K562 (cell line): ENCODE measurements at regions not wholly inside any gene's neighbourhood (a gene's known extent, or its start where the extent isn't known, plus 50 kb on each side); places are given as distances from the start of the nearest gene placed in this dataset.

Experiments used
- ATAC-seq: fragments of 200-7000 bp; cut with Tn5 transposase; 3 replicates; pipeline ENCODE4 v1.9.1; 2020; ENCODE audit warnings: moderate library complexity
- BruUV-seq: library from RNA; stranded (reverse); fragments of 400-500 nt; replicated peaks from 2 replicates; lab custom pipeline; 2021; lab: Mats Ljungman, UMichigan
- CTCF ChIA-PET: fragments of 300-600 bp; formaldehyde crosslinking; extraction: SDS; loops from one replicate; lab custom pipeline; 2021; ENCODE audit warnings: low intra/inter-chr PET ratio; lab: Yijun Ruan, JAX
- POLR2A ChIA-PET: fragments of 300-600, 350-650 bp; sonication (Branson Sonifier 250); formaldehyde crosslinking; extraction: SDS; loops from one replicate; lab custom pipeline; 2021; ENCODE audit warnings: antibody characterized with exemption, inconsistent platforms; lab: Yijun Ruan, JAX
- DNase-seq, 4 experiments: peaks; one replicate each; pipeline versions ENCODE4 v3.0.0 to v3.0.0-alpha.2; 2011 to 2018; ENCODE audit warnings: low spot score in 3 of 4, mixed read lengths in 3 of 4; ENCODE audit errors: extremely low read depth in 1 of 4
- FAIRE-seq: peaks from 2 replicates; lab custom pipeline; 2011; peaks lifted over from hg19 to GRCh38; lab: Jason Lieb, UNC
- H2AFZ ChIP-seq: 2 replicates; pipeline ENCODE4 v1.6.0; 2011; ENCODE audit warnings: low read depth, low read length, control low read depth, inconsistent platforms
- H3K27ac ChIP-seq: fragments of 200-600 bp; 3 replicates; pipeline ENCODE4 v1.8.0; 2011; ENCODE audit warnings: low read depth, mild to moderate bottlenecking, control low read depth, inconsistent platforms, low read length, moderate library complexity, mixed read lengths; ENCODE audit errors: extremely low read depth
- H3K27me3 ChIP-seq, 2 experiments: fragments of 300-600 bp in 1 of 2; 2 replicates in 1 of 2; 3 replicates in 1 of 2; pipeline versions ENCODE4 v1.6.0 to v1.8.0; 2011; ENCODE audit warnings: inconsistent platforms in 2 of 2, low read length in 2 of 2, mild to moderate bottlenecking in 1 of 2, mixed read lengths in 1 of 2, moderate library complexity in 1 of 2; ENCODE audit not compliant: control insufficient read depth in 2 of 2, insufficient read depth in 2 of 2
- H3K36me3 ChIP-seq: fragments of 300-600 bp; 3 replicates; pipeline ENCODE4 v1.8.0; 2011; ENCODE audit warnings: mild to moderate bottlenecking, low read length, inconsistent platforms; ENCODE audit not compliant: control insufficient read depth, insufficient read depth
- H3K4me1 ChIP-seq, 2 experiments: fragments of 200-600 bp in 1 of 2; replicated peaks in 1 of 2; 2 replicates in 1 of 2; 3 replicates in 1 of 2; pipeline versions ENCODE4 v1.5.1 to v1.8.0; 2011; ENCODE audit warnings: inconsistent platforms in 2 of 2, low read length in 2 of 2, mild to moderate bottlenecking in 1 of 2, mixed read lengths in 1 of 2, moderate library complexity in 1 of 2; ENCODE audit not compliant: control insufficient read depth in 2 of 2, insufficient read depth in 2 of 2
- H3K4me2 ChIP-seq: 2 replicates; pipeline ENCODE4 v1.6.1; 2011; ENCODE audit warnings: low read length, control low read depth, inconsistent platforms, mixed read lengths; ENCODE audit not compliant: insufficient read depth
- H3K4me3 ChIP-seq: fragments of 200-600 bp; sonication (generic), shearing (Covaris generic); 2 replicates; pipeline ENCODE4 v1.5.1; 2016; ENCODE audit warnings: control low read depth, inconsistent platforms
- H3K79me2 ChIP-seq: fragments of 200-600 bp; 3 replicates; pipeline ENCODE4 v1.8.0; 2011; ENCODE audit warnings: low read length, inconsistent platforms; ENCODE audit not compliant: control insufficient read depth, insufficient read depth
- H3K9ac ChIP-seq, 2 experiments: 2 replicates each; pipeline versions ENCODE4 v1.6.0 to v1.6.1; 2011; ENCODE audit warnings: low read depth in 2 of 2, low read length in 2 of 2, control low read depth in 1 of 2, inconsistent platforms in 1 of 2, mild to moderate bottlenecking in 1 of 2, mixed read lengths in 1 of 2; ENCODE audit not compliant: insufficient read depth in 1 of 2
- H3K9me1 ChIP-seq: one replicate; pipeline ENCODE4 v1.6.0; 2011; ENCODE audit warnings: inconsistent platforms, mild to moderate bottlenecking, low read length, moderate library complexity; ENCODE audit not compliant: control insufficient read depth, insufficient read depth
- H3K9me3 ChIP-seq: replicated peaks from 2 replicates; pipeline ENCODE4 v1.5.1; 2011; ENCODE audit warnings: low read depth, low read length, inconsistent platforms; ENCODE audit not compliant: control insufficient read depth, insufficient read depth
- H4K20me1 ChIP-seq: replicated peaks from 2 replicates; pipeline ENCODE4 v1.6.1; 2011; ENCODE audit warnings: low read length, inconsistent platforms, mixed read lengths; ENCODE audit not compliant: control insufficient read depth, insufficient read depth
- C11orf30 ChIP-seq: fragments of 450-650 bp; IDR thresholded peaks from 2 replicates; pipeline ENCODE4 v1.6.1; 2016; ENCODE audit warnings: low read depth, mild to moderate bottlenecking
- STAT6 ChIP-seq: sonication (generic); formaldehyde crosslinking; IDR thresholded peaks from 2 replicates; pipeline ENCODE4 v1.8.1; 2023; ENCODE audit warnings: mild to moderate bottlenecking, missing genetic modification reagents
- ZFP1 ChIP-seq: fragments of 450-650 bp; formaldehyde crosslinking; IDR thresholded peaks from 2 replicates; pipeline ENCODE4 v1.4.0; 2020; ENCODE audit warnings: mild to moderate bottlenecking, mixed read lengths
- ZNF316 ChIP-seq: fragments of 450-650 bp; IDR thresholded peaks from 2 replicates; pipeline ENCODE4 v1.6.1; 2016
- WGBS: fragments of 100-300 bp; shearing (Covaris generic); methylation state at CpG from one replicate; pipeline ENCODE4 v1.1.6; 2016; ENCODE audit warnings: low coverage, mixed read lengths; ENCODE audit not compliant: insufficient coverage; ENCODE audit errors: missing lambda C conversion rate; 5-methylcytosine and 5-hydroxymethylcytosine counted together
- in situ Hi-C: fragments of 300-500 bp; cut with MboI; formaldehyde crosslinking; loops from 4 replicates; pipeline ENCODE4 v1.15.0; 2018; ENCODE audit warnings: inconsistent platforms, mixed read lengths
- intact Hi-C: fragments of 100-400 bp; cut with micrococcal nuclease; formaldehyde crosslinking; loops from 2 replicates; pipeline ENCODE4 v1.14.2; 2022
- TF ChIP-seq, protein P1 (sequence below): IDR thresholded peaks from 3 replicates; pipeline ENCODE4 v1.6.1; 2011; ENCODE audit warnings: borderline replicate concordance, mild to moderate bottlenecking, moderate library complexity; ENCODE audit not compliant: insufficient read length; ENCODE audit errors: extremely low read depth
- TF ChIP-seq, protein P2 (sequence below): fragments of 450-650 bp; conservative IDR thresholded peaks from 2 replicates; pipeline ENCODE4 v1.6.1; 2016; ENCODE audit warnings: missing genetic modification characterization, low read depth, mild to moderate bottlenecking, missing compliant biosample characterization, moderate library complexity

GRCh38 chr3:45297331-45297730, 71.2 kb upstream of the TMEM158 start (continued):
- TF ChIP-seq, protein P1, sequence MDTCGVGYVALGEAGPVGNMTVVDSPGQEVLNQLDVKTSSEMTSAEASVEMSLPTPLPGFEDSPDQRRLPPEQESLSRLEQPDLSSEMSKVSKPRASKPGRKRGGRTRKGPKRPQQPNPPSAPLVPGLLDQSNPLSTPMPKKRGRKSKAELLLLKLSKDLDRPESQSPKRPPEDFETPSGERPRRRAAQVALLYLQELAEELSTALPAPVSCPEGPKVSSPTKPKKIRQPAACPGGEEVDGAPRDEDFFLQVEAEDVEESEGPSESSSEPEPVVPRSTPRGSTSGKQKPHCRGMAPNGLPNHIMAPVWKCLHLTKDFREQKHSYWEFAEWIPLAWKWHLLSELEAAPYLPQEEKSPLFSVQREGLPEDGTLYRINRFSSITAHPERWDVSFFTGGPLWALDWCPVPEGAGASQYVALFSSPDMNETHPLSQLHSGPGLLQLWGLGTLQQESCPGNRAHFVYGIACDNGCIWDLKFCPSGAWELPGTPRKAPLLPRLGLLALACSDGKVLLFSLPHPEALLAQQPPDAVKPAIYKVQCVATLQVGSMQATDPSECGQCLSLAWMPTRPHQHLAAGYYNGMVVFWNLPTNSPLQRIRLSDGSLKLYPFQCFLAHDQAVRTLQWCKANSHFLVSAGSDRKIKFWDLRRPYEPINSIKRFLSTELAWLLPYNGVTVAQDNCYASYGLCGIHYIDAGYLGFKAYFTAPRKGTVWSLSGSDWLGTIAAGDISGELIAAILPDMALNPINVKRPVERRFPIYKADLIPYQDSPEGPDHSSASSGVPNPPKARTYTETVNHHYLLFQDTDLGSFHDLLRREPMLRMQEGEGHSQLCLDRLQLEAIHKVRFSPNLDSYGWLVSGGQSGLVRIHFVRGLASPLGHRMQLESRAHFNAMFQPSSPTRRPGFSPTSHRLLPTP, result no peak
- TF ChIP-seq STAT6, result no peak

- FAIRE-seq, result peak; percentile 6
- in situ Hi-C loops (no loop called here), intact Hi-C loops (no loop called here)
- Histone ChIP-seq H3K9ac (no peak overlapping the region), H3K79me2 (no peaks in the 10 kb centered on the region), H3K36me3 (no peaks in the 10 kb centered on the region), H3K9me3 (peaks cover 7% of the 10 kb centered on the region; the same call in 1 of the 2 replicates), H3K27ac (no peak overlapping the region), H3K4me1 (no peaks in the 10 kb centered on the region; a peak in 1 of 5 replicates), H4K20me1 (no peaks in the 10 kb centered on the region), H3K4me2 (no peak overlapping the region), H3K27me3 (peaks cover 4 to 6% of the 10 kb centered on the region in 2 experiments; a peak in 4 of 5 replicates), H3K9me1 (no peaks in the 10 kb centered on the region), H2AFZ (no peak overlapping the region), H3K4me3 (no peak overlapping the region)
- 50% methylated on average over 1 of the region's 1 CpG for WGBS
- CTCF ChIA-PET, result no interaction called here
- DNase-seq, result no peak
- TF ChIP-seq ZNF316 (peak; percentile 78), C11orf30 (peak; percentile 63), ZFP1 (CRISPR knock-in tag) (peak; percentile 71)
- TF ChIP-seq, protein P2, sequence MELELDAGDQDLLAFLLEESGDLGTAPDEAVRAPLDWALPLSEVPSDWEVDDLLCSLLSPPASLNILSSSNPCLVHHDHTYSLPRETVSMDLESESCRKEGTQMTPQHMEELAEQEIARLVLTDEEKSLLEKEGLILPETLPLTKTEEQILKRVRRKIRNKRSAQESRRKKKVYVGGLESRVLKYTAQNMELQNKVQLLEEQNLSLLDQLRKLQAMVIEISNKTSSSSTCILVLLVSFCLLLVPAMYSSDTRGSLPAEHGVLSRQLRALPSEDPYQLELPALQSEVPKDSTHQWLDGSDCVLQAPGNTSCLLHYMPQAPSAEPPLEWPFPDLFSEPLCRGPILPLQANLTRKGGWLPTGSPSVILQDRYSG (tag), result no peak
- no peak for ATAC-seq
- no TSS peak for BruUV-seq
- POLR2A ChIA-PET, result interaction anchor here (0.7 to 1.1 kb wide), 2 partner anchors 15 to 112 kb away, joined by 3 to 4 read pairs; no protein-coding TSS in a partner anchor
These were observed 76.4 kb upstream of the TMEM158 start for GRCh38 chr3:45302470-45302869.
